GM18861 (cell line): ENCODE measurements at regions not wholly inside any gene's neighbourhood (a gene's known extent, or its start where the extent isn't known, plus 50 kb on each side); places are given as distances from the start of the nearest gene placed in this dataset.
A peak's percentile ranks its signal among the peaks of the same experiment; 100 is the strongest.

Experiments used
- ATAC-seq: cut with Tn5 transposase; IDR thresholded peaks from one replicate; pipeline ENCODE4 v1.9.1; 2021; ENCODE audit not compliant: unreplicated experiment

DNA sequence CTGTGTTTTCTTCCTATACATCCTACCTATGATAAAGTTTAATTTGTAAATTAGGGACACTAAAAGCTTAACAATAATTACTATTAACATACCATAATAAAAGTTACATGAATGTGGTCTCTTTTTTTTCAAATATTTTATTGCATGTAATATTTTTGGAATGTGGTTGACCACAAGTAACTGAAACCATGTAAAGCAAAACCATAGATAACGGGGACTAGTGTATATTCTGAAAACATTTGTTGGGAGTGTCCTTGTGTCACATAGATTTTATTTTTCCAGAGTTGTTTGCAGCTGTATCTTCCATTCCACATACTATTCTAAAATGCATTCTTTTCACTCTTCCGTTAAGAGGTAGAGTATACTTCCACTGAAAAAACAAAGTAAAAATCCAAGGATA is 200.4 kb downstream of the KIF18A start:
- ATAC-seq: no peak

DNA sequence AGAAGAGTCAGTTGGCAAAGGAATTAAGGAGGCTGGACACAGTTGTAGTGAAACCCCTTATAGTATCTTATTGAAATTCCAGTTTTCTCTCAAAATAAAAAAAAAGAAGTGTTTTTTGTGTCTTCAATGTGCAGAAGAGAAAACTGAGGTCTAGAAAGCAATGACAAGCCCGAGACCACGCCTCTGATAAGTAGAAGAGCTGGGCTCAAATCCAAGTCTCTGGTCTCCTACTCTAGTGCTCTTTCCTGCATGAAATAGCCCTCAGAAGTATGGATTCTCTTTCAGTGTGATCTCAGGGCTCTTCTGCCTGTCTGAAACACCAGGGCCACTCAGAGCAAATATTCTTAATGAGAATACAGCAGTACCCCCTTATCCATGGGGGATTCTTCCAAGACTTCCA is 200.9 kb downstream of the KIF18A start:
- ATAC-seq: no peak

DNA sequence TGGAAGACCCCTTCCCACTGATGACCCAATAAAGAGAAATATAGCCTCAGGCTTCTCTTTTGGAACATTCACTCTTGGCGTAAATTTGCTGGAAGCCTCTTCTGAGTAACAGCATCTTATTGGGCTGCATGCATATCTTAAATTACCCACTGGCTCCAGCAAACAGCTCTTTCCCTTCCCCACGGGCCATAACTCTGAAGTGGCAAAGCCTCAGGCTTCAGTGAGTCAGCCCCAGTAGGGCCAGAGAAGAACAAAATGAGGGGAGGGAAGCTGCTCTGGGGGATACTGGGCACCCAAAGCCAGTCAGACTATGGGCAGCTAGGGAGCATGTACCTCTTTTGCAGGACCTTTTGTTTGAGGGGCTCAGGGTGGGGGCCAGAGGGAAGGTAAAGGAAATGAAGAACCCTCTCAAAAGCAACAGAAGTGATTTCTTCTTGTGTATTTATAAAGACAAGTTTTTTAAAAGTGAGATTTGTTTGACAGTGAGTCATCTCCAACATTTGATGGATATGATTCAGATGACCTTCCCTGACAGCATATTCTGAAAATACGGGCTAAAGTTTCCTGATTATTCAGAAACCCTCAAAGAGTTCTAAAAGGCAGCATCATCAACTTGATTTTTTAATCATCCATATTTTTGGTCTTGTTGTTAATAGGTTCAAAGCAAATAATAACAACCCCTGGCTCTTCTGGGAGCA is 203.4 kb downstream of the KIF18A start:
- no peak for ATAC-seq

DNA sequence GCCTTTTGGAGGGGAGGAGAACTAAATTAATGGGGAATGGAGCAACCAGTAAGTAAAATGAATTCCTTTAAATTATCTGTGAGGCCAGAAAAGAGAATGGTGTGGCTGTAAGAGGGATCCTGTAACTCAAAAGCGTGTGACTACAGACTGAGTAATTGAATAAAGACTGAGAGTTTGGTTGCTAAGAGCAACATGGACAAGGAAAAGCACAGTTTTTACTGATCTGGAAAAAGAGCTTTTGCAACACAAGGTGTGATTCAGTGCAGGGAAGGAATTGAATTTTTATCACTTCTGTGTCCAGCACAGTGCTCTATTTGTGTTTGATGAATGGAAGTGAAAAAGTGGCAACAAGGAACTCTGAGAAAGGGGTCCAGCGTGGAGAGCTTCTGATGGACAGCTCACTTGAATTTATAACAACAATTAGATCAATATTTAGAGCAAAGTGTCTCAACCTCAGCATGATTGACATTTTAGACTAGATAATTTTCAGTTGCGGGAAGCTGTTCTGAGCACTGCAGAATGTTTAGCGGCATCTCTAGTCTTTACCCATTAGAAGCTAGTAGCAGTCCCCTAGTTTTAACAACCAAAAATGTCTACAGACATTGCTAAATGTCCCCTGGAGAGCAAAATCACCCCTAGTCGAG is 202.8 kb upstream of the BDNF start:
- no peak for ATAC-seq

DNA sequence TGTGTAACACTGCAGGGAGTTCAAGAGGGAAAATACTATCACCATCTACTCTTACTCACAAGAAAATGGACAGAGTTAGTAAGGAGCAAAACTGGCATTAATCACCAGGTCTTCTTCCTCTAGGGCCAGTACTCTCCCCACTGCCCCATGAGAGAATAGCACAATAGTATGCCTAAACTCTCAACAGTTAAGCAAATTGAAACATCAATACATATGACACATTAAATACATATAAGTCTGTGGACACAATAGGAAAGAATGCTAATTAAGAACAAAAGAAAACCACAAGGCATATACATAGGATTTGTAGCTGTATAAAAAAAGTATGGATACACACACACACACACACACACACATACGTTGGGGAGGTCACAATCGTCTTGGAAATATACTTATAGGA is 197.9 kb upstream of the BDNF start:
- no peak for ATAC-seq

DNA sequence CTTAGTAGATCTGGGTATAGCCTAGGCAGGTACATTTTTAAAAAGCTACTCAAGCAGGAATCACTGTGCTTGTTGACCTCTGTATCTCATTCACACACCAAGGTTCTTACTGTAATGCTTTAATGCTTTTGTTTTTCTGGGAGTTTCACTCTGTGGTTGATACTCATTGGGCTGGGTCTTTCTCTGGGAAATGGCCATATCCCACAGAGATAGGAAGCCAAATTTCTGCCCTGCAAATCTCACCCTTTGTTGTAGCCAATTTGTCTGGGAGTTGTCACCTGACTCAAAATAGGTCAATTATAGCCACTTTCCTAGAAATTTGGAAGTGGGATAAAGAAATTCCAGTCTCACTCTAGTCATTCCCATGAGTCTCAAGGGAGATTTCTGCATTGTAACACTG is 195.8 kb upstream of the BDNF start:
- ATAC-seq: no peak

DNA sequence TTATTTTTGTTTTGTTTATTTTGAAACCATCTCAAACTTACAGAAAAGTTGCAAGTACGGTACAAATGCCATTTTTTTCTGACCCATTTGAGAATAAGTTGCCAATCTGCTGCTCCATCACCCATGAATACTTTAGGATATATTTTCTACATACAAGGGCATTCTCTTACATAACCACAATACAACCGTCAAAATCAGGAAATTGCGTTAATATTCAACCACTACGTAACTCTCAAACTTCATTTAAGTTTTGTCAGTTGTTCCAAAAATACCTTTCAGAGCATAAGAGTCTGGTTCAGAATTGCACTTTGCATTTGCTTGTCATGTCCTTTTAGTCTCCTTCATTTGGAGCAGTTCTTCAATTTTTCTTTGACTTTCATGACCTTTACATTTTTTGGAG is 194.3 kb upstream of the BDNF start:
- ATAC-seq: peak; percentile 80

DNA sequence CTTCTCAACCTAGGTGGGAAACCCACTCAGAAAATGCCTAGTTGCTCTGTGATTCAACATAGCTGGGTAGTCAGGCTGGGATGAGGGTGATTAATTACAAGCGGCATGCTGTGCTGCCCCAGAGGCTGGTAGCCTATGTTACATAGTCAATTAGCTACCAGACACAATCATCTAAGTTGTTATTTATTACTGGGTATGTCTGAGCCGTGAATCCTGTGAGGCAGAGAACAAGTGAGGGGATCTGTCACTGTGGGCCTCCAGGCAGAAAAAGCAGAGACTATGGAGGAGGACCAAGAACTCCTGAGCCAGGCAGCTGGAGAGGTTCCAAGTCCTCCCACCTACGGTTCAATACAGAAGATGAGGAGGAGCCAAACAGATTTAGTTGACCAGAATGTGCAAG is 186.6 kb upstream of the BDNF start:
- no peak for ATAC-seq

DNA sequence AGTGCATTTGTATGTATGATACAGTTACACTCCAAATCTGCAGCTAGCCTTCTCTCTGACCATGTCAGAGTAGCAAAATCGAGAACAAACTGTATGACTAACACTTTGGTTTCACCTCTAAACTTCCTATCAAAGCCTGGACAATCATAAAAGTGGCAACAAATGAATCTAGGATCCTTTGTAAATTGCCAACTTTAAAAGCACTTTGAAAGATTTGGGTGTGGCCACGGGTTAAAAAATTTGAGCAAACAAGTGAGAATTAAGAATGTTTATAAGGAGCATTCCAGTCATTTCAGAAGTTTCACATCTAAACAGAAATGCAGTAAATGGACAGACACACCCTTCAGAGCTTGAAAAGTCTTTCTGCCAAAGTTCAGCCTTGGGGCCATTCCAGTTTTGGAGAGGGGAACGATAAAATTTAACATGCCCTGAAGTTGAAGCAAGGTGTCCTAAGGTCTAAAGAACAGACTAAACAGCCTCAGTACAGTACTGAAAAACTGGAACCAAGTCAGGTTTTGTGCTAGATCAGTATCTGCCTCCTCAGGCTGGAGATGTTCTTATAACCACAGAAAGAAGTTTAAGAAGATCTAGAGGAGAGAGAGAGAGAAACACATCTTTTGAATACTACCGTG is 181.9 kb upstream of the BDNF start:
- peak; percentile 66 for ATAC-seq

DNA sequence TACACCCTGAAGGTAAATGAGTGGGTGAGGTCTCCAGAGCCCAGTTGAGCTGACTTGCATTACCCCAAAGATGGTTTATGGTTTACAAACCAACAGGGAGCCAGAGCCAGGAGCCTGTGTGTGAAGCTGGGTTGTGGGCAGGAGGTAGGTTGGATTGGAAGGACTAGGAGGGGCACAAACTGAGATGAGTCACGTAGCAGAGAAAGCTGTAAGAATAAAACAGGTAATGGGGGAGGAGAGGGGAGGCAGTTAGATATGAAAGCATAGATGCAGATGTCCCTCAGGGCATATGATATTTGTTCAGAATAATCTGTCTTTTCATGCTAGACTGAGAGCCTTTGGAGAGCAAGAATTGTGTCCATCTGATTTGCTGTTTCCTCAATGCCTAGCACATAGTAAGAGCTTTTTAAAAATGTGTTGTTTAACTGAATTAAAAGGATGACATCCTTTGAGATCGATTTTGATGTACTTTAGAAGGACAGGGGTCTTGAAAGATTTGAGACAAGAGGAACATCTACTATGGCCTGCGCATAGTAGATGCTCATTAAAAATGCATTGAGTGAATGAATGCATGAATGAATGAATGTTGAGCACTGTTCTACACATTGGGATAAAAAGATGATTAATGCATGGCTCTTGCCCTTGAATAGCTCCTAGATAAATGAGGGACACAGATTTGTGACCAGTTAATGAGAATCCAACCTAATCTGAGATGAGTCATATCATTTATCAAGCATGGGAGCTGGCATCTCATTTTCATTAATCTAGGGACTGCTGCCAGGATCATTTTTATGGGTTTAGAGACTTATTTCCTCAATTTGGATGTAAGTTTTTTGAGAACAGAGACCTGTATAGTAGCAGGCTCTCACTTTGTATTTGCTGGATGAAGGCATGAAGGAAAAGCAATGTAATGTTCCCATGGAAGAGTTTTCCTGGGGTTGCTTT is 175.8 kb upstream of the BDNF start:
- no peak for ATAC-seq

DNA sequence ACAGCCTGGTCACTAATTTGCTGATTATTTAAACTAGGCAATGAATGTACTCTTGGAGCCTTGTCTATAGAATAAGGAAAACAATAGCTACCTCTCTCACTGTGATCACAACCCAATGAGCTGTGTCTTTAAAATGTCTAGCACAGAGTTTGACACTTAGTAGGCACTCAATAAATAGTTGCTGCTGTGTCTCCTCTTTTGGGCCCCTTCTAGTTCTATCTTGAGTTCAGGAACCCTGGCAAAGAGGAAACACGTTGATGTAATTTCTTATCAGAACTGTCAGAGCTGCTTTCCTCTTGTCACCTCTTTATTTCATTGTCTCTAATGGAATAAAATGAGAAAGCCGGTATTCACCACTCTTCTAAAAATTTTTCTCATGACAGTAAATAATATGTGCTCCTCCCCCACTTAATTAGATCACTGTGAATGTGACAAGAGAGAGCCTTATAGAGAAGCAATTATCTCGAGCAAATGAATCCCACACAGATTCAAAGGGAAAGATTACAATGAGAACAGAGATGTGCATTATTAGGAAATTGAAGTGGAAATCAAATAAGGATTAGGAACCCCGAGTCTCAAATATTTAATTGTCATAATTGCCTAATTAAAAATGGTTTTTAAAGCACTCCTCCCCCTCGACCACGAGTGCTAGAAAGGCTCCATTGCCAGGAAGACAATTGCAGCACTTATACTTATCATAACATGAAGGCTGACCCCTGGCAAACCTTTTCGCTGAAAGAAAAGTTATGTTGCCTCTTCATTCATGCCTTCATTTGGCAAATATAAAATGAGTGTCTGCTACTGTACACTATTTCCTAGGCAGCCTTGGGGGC is 175.0 kb upstream of the BDNF start:
- ATAC-seq: no peak

DNA sequence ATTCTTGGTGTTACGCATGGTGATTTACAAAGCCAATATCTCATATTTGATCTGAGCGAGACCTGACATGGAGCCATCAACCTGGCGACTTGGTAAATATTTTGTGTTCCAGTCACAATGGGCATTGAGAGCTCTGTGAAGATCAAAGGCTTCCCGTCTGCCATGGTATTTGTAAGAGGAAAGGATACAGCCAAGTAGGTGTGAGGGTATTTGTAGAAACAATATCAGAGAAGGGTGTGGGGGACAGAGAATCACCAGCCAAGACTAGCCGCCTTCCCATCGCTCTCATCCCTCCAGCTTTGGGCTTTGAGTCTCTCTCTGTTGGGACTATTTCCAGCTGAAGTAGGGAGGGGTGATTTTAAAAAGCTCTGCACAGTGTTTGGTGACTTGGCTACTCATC is 173.4 kb upstream of the BDNF start:
- no peak for ATAC-seq

DNA sequence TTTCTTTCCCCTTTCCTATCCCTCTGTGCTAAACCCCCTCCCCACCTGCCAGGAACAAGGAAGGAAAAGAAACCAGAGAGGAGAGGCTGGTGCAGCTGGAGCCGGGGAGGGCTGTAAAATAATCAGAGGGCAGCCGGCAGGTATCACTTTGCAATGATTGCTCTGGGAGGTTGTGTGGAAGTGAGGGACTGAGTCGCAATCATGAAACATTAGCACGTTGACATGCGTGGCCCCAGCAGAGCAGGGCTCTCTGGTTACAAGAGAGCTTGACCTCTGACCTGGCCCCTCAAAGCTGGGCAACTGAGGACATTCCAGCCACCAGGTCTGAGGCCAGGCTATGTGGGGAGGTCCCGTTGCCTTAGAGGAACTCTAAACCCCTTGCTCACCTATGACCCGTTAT is 170.8 kb upstream of the BDNF start:
- no peak for ATAC-seq

DNA sequence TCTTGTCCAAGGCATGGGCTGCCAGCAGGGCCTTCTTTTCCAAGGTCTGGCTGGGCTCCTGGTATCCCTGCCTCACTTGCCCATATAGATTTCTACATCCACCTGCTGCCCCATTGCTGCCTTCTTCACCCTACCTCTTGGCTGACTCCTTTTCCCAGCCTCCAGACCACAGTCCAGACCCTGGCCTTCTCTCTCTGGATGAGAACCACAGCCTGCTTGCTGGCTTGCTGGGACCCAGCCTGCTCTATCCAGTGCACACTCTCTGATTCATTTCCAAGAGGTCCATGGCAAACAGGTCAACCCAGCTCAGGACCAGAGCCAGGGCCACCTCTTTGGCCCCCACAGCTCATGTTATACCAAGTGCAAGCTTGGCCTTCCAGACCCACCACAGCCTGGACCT is 169.4 kb upstream of the BDNF start:
- no peak for ATAC-seq

DNA sequence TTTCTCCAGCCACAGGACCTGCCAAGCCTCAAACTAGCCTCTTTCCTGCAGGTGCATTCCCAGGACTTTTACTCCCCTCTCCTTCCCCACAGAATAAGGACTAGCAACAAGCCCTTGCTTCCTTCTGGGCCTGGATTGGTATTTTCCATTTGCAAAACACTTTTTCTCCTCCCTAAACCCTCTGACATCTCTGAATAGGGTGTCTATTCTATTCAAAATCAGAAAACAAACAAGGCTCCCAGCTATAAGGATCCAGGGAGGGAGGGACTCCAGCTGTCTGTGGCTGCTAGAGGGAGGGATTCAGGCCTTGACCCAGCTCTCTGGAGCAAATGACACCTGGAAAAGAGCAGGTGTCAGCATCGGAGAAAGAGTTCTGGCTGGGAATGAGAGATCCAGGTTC is 168.5 kb upstream of the BDNF start:
- ATAC-seq: no peak

DNA sequence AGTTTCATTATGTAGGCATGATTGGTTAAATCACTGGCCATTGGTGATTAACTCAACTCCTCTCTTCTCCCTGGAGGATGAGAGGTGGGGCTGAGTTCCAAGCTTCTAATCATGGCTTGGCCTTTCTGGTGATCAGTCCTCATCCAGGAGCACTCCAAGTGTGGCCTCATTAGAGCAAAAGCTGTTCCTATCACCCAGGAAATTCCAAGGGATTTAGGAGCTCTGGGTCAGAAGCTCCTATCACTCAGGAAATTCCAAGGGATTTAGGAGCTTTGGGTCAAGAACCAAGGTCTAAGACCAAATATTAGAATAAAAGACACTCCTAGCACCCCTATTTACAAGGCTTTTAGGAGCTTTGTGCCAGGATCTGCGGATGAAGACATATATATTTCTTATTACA is 168.0 kb upstream of the BDNF start:
- no peak for ATAC-seq

DNA sequence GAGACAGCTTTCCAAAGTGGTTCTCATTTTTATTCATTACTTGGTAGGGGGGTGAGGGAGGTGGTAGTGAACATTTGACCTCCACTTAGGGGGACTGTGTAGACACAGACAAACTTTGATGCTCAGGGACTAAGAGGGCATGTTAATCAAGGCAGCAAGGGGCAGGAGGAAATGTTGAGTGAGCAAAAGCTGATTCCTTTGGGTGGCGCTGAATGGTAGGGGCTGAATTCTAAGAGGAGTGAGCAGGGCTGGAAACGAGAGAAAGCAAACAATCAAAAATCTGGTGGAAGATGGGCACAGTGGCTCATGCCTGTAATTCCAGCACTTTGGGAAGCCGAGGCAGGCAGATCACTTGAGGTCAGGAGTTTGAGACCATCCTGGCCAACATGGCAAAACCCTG is 164.8 kb upstream of the BDNF start:
- ATAC-seq: no peak

DNA sequence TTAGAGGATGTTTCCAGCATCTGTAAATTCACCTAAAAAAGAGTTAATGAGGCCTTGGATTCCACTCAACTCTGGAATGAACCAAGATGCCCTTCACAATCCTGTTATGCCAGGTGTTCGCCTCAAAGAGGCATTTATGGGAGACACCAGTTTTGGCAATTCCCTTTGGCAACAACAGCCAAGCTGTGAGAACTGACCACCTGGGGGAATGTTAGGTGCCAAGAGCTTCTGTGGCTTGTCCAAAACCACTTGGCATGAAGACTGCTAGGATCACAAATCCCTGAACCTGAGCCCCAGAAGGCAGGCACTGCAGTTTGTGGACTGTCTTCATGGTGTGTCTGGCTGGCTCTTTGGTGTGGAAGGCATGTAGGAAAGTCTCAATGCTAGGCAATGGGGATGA is 164.4 kb upstream of the BDNF start:
- no peak for ATAC-seq

DNA sequence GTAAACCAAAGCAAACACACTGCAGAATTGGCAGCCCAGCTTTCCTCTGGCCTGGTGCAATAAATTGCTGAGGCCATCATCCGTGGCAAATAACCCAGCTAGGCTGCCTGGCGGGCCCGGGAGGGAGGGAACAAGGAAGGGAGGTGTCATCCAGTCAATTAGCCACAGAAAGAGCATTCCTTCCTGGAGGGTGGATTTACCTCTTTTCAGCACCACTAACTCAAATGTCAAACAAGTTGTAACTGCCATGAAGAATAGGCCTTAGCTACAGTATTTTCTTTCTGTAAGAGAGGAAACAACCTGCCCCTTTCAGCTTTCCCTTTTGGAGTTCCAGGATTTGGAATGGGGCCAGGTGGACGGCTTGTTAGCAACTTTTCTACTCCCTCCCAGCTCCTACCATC is 163.8 kb upstream of the BDNF start:
- no peak for ATAC-seq

DNA sequence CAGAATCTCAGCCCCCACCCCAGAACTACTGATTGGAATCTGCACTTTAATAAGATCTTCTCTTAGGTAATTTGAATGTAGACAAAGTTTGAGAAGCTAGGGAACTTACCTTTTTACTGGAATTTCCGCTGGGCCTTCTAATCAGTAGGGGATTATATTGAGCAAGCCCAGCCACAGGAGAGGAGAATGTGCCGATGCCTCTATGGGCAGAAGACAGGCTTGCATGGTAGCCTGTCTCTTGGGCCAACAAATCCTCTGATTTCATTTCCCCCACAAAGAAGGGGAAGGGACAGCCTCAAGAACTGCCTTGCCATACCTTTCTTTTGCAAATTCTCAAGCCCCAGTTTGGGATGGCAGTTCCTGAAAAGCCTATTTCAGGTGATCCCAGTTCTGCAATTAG is 163.4 kb upstream of the BDNF start:
- no peak for ATAC-seq
